Endodermal cell (in vitro differentiated cells): ENCODE measurements at regions not wholly inside any gene's neighbourhood (a gene's known extent, or its start where the extent isn't known, plus 50 kb on each side); places are given as distances from the start of the nearest gene placed in this dataset.
A peak's percentile ranks its signal among the peaks of the same experiment; 100 is the strongest.

Experiments used
- DNase-seq: peaks from one replicate; pipeline ENCODE4 v3.0.0-alpha.2; 2017
- H3K27ac ChIP-seq: 2 replicates; pipeline ENCODE4 v1.5.1; 2013; ENCODE audit warnings: mild to moderate bottlenecking, low read depth, low read length, moderate library complexity
- H3K27me3 ChIP-seq: 2 replicates; pipeline ENCODE4 v1.6.1; 2013; ENCODE audit warnings: mild to moderate bottlenecking, low read length, moderate library complexity; ENCODE audit not compliant: insufficient read depth, control insufficient read depth, poor library complexity, severe bottlenecking
- H3K36me3 ChIP-seq: 2 replicates; pipeline ENCODE4 v1.7.0; 2013; ENCODE audit warnings: mild to moderate bottlenecking, low read length, moderate library complexity; ENCODE audit not compliant: control insufficient read depth, insufficient read depth
- H3K4me1 ChIP-seq: one replicate; pipeline ENCODE4 v1.7.0; 2013; ENCODE audit warnings: low read length; ENCODE audit not compliant: control insufficient read depth, insufficient read depth
- H3K4me3 ChIP-seq: 2 replicates; pipeline ENCODE4 v1.5.1; 2013; ENCODE audit warnings: mild to moderate bottlenecking, low read length, moderate library complexity
- H3K9ac ChIP-seq: 2 replicates; pipeline ENCODE4 v1.6.1; 2013; ENCODE audit warnings: mild to moderate bottlenecking, low read length, moderate library complexity; ENCODE audit not compliant: poor library complexity, severe bottlenecking; ENCODE audit errors: extremely low read depth
- H3K9me3 ChIP-seq: 2 replicates; pipeline ENCODE4 v1.6.1; 2013; ENCODE audit warnings: mild to moderate bottlenecking, low read length, moderate library complexity; ENCODE audit not compliant: control insufficient read depth
- H3K27ac Mint-ChIP-seq: 2 replicates; pipeline ENCODE4 v1.8.0; 2020; ENCODE audit warnings: mixed read lengths
- H3K27me3 Mint-ChIP-seq: 2 replicates; pipeline ENCODE4 v1.8.0; 2021; ENCODE audit warnings: mild to moderate bottlenecking, mixed read lengths; ENCODE audit not compliant: insufficient read depth
- H3K36me3 Mint-ChIP-seq: 2 replicates; pipeline ENCODE4 v1.8.0; 2020; ENCODE audit warnings: low read depth, mixed read lengths
- H3K4me1 Mint-ChIP-seq: 2 replicates; pipeline ENCODE4 v1.8.0; 2020; ENCODE audit warnings: mixed read lengths
- H3K4me3 Mint-ChIP-seq: 2 replicates; pipeline ENCODE4 v1.8.0; 2020; ENCODE audit warnings: mild to moderate bottlenecking, moderate library complexity, mixed read lengths
- H3K9me3 Mint-ChIP-seq: 2 replicates; pipeline ENCODE4 v1.8.0; 2020; ENCODE audit warnings: mild to moderate bottlenecking, mixed read lengths
- WGBS, 2 experiments: methylation state at CpG; one replicate each; pipeline versions ENCODE4 v1.1.5 to v1.1.7; 2013; ENCODE audit warnings: missing lambda C conversion rate in 2 of 2, mixed read lengths in 1 of 2; ENCODE audit not compliant: insufficient coverage in 1 of 2, insufficient read length in 1 of 2; 5-methylcytosine and 5-hydroxymethylcytosine counted together
- TF ChIP-seq, protein P1 (sequence below): fragments of 200-600 bp; sonication (generic); conservative IDR thresholded peaks from 2 replicates; pipeline ENCODE4 v1.5.0; 2021; ENCODE audit warnings: antibody characterized with exemption, mild to moderate bottlenecking

DNA sequence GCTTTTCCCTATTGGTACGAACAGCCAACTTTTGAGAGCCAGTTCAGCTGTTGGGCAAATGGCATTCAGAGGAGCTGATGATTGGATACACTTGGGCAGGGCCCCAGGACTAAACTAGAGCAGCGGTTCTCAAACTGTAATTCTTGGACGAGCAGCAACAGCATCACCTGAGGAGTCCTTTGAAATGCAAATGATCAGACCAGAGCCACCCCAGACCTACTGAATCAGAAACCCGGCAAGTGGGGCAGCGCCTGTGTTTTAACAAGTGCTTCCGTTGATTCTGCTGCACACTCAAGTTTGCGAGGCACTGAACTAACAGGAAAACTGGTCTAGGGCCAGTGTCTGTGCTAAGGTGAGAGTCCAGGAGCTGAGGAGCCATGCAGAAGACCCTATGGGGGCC lies 239.7 kb downstream of the UACA start:
- Histone ChIP-seq H3K27ac (no peak overlapping the region), H3K4me1 (no peaks in the 10 kb centered on the region), H3K36me3 (no peaks in the 10 kb centered on the region), H3K9ac (no peak overlapping the region), H3K4me3 (no peak overlapping the region), H3K27me3 (no peaks in the 10 kb centered on the region), H3K9me3 (no peaks in the 10 kb centered on the region)
- no peak overlapping the region for H3K4me3 Mint-ChIP-seq
- no peaks in the 10 kb centered on the region for H3K9me3 Mint-ChIP-seq
- no peaks in the 10 kb centered on the region for H3K36me3 Mint-ChIP-seq
- peak; percentile 42 for DNase-seq
- no peaks in the 10 kb centered on the region for H3K27me3 Mint-ChIP-seq
- peaks cover 12% of the 10 kb centered on the region for H3K4me1 Mint-ChIP-seq
- H3K27ac Mint-ChIP-seq = no peak overlapping the region
- 72 to 87% methylated on average over 7 of the region's 7 CpGs for WGBS, 2 experiments
- TF ChIP-seq, protein P1, sequence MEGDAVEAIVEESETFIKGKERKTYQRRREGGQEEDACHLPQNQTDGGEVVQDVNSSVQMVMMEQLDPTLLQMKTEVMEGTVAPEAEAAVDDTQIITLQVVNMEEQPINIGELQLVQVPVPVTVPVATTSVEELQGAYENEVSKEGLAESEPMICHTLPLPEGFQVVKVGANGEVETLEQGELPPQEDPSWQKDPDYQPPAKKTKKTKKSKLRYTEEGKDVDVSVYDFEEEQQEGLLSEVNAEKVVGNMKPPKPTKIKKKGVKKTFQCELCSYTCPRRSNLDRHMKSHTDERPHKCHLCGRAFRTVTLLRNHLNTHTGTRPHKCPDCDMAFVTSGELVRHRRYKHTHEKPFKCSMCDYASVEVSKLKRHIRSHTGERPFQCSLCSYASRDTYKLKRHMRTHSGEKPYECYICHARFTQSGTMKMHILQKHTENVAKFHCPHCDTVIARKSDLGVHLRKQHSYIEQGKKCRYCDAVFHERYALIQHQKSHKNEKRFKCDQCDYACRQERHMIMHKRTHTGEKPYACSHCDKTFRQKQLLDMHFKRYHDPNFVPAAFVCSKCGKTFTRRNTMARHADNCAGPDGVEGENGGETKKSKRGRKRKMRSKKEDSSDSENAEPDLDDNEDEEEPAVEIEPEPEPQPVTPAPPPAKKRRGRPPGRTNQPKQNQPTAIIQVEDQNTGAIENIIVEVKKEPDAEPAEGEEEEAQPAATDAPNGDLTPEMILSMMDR = no peak

DNA sequence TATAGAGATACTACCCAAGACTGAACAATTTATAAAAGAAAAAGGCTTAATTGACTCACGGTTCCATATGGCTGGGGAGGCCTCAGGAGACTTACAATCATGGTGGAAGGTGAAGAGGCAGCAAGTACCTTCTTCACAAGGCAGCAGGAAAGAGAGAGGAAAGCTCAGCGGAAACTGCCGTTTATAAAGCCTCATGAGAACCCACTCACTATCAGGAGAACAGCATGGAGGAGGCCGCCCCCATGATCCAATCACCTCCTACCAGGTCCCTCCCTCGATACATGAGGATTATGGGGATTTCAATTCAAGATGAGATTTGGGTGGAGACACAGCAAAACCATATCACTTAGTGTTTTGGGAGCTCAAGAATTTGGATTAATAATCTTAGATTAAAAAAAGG lies 240.2 kb downstream of the UACA start:
- H3K9ac ChIP-seq = no peak overlapping the region
- TF ChIP-seq, protein P1 = no peak
- H3K27ac Mint-ChIP-seq = no peak overlapping the region
- no peak overlapping the region for H3K4me3 Mint-ChIP-seq
- 97% methylated on average over 4 of the region's 5 CpGs; no CpG with 5 or more reads in 1 of the 2 experiments for WGBS, 2 experiments
- H3K4me1 ChIP-seq = no peaks in the 10 kb centered on the region
- peaks cover 10% of the 10 kb centered on the region for H3K4me1 Mint-ChIP-seq
- H3K27me3 ChIP-seq = no peaks in the 10 kb centered on the region
- DNase-seq = peak; percentile 25
- H3K36me3 Mint-ChIP-seq = no peaks in the 10 kb centered on the region
- H3K9me3 ChIP-seq = no peaks in the 10 kb centered on the region
- H3K27ac ChIP-seq = no peak overlapping the region
- H3K36me3 ChIP-seq = no peaks in the 10 kb centered on the region
- H3K27me3 Mint-ChIP-seq = no peaks in the 10 kb centered on the region
- no peak overlapping the region for H3K4me3 ChIP-seq
- H3K9me3 Mint-ChIP-seq = no peaks in the 10 kb centered on the region

DNA sequence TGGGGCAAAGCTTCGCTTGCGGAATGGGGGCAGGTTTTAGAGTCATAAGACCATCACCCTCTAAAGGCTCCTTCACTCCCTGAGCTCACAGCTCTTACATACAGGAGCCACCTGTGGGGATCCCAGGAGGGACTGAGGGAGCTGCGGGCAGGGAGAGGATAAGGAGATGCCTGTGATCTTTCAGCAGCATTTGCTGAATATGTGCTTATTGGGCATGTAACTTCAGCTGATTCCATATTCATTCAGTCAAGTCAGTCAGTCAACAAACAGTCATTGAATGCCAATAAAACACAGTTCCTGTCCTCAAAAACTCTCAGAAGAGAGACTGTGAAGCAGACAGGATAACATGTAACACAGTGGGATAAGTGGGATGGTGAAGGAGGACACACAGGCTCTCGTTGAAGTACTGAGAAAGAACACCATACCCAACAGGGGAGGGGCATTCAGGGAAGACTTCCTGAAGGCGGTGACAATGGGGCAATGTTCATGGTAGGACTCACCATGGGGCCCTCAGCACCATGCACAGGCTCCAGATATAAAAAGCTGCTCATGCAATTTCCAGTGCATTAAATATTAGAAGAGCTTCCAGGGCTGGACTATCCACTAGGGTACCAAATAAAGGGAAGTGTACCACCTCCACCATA lies 240.9 kb downstream of the UACA start:
- Histone ChIP-seq H3K4me3 (no peak overlapping the region), H3K36me3 (no peaks in the 10 kb centered on the region), H3K9me3 (no peaks in the 10 kb centered on the region), H3K27ac (no peak overlapping the region), H3K9ac (no peak overlapping the region), H3K4me1 (no peaks in the 10 kb centered on the region), H3K27me3 (no peaks in the 10 kb centered on the region)
- Mint-ChIP-seq H3K9me3 (no peaks in the 10 kb centered on the region), H3K4me3 (no peak overlapping the region), H3K27me3 (no peaks in the 10 kb centered on the region), H3K36me3 (no peaks in the 10 kb centered on the region), H3K27ac (no peak overlapping the region), H3K4me1 (peaks cover 14% of the 10 kb centered on the region)
- TF ChIP-seq, protein P1 = no peak
- no peak for DNase-seq
- WGBS, 2 experiments = 87 to 91% methylated on average over 2 to 4 of the region's 5 CpGs
